Naive thymus-derived CD4-positive, alpha-beta T cell (primary cell): ENCODE measurements at regions not wholly inside any gene's neighbourhood (a gene's known extent, or its start where the extent isn't known, plus 50 kb on each side); places are given as distances from the start of the nearest gene placed in this dataset.
"Not testable (repeated sequence)": the region's sequence is repeated elsewhere in the genome, so short reads cannot be mapped to it uniquely, and the experiment has no call there.

Source experiments
- ATAC-seq: fragments of 150-1000 bp; cut with Tn5 transposase; 2 replicates; pipeline ENCODE4 v1.10.0; 2021; ENCODE audit warnings: mild to moderate bottlenecking, moderate library complexity
- CTCF ChIA-PET: fragments of 350-600 bp; sonication (Branson Sonifier 250); formaldehyde crosslinking; loops from one replicate; lab custom pipeline; 2021; ENCODE audit warnings: antibody characterized with exemption; lab: Charles Lee
- POLR2A ChIA-PET: fragments of 350-600 bp; sonication (Branson Sonifier 250); formaldehyde crosslinking; loops from one replicate; lab custom pipeline; 2021; ENCODE audit warnings: antibody characterized with exemption, inconsistent platforms; lab: Charles Lee
- DNase-seq, 9 donors: peaks; one replicate each; pipeline versions ENCODE4 v3.0.0 to v3.0.0-alpha.2; 2020 to 2022; ENCODE audit warnings: mixed read lengths in 1 of 9
- H3K27ac ChIP-seq: one replicate; pipeline ENCODE4 v1.7.0; 2013; ENCODE audit warnings: mild to moderate bottlenecking, low read depth, low read length, moderate library complexity
- H3K27me3 ChIP-seq, 2 donors: one replicate each; pipeline ENCODE4 v1.7.0; 2013; ENCODE audit warnings: low read length in 2 of 2, mild to moderate bottlenecking in 2 of 2, moderate library complexity in 2 of 2; ENCODE audit not compliant: control insufficient read depth in 2 of 2, insufficient read depth in 2 of 2
- H3K36me3 ChIP-seq, 3 experiments: 1 replicate in 2 of 3; 2 replicates in 1 of 3; pipeline ENCODE4 v1.7.0; 2013; ENCODE audit warnings: low read length in 3 of 3, mild to moderate bottlenecking in 3 of 3, moderate library complexity in 1 of 3; ENCODE audit not compliant: insufficient read depth in 3 of 3, control insufficient read depth in 2 of 3
- H3K4me1 ChIP-seq, 2 donors: one replicate each; pipeline ENCODE4 v1.7.0; 2013; ENCODE audit warnings: low read length in 2 of 2, mild to moderate bottlenecking in 2 of 2, moderate library complexity in 1 of 2; ENCODE audit not compliant: control insufficient read depth in 2 of 2, insufficient read depth in 2 of 2
- H3K4me3 ChIP-seq: 2 replicates; pipeline ENCODE4 v1.7.0; 2013; ENCODE audit warnings: mild to moderate bottlenecking, low read length
- H3K9me3 ChIP-seq, 3 experiments: 1 replicate in 2 of 3; 2 replicates in 1 of 3; pipeline ENCODE4 v1.7.0; 2013; ENCODE audit warnings: low read length in 3 of 3; ENCODE audit not compliant: control insufficient read depth in 2 of 3
- H3K27ac Mint-ChIP-seq, 9 donors: one replicate each; pipeline ENCODE4 v1.8.0; 2020 to 2022; ENCODE audit warnings: mixed read lengths in 9 of 9, mild to moderate bottlenecking in 8 of 9, moderate library complexity in 5 of 9, inconsistent platforms in 2 of 9
- H3K27me3 Mint-ChIP-seq, 5 donors: one replicate each; pipeline ENCODE4 v1.8.0; 2021 to 2022; ENCODE audit warnings: mixed read lengths in 5 of 5, mild to moderate bottlenecking in 1 of 5
- H3K36me3 Mint-ChIP-seq, 5 donors: one replicate each; pipeline ENCODE4 v1.8.0; 2020 to 2022; ENCODE audit warnings: mixed read lengths in 5 of 5, mild to moderate bottlenecking in 3 of 5, inconsistent platforms in 1 of 5
- H3K4me1 Mint-ChIP-seq, 7 donors: one replicate each; pipeline ENCODE4 v1.8.0; 2020 to 2022; ENCODE audit warnings: mixed read lengths in 7 of 7, mild to moderate bottlenecking in 3 of 7, inconsistent platforms in 1 of 7
- H3K4me3 Mint-ChIP-seq, 10 donors: one replicate each; pipeline ENCODE4 v1.8.0; 2020 to 2022; ENCODE audit warnings: mild to moderate bottlenecking in 10 of 10, mixed read lengths in 10 of 10, moderate library complexity in 6 of 10, inconsistent platforms in 2 of 10
- H3K9me3 Mint-ChIP-seq, 11 donors: one replicate each; pipeline ENCODE4 v1.8.0; 2020 to 2022; ENCODE audit warnings: mixed read lengths in 11 of 11, mild to moderate bottlenecking in 4 of 11, inconsistent platforms in 1 of 11, moderate library complexity in 1 of 11
- intact Hi-C, 2 donors: fragments of 100-400 bp; cut with micrococcal nuclease; formaldehyde crosslinking; loops; one replicate each; pipeline ENCODE4 v1.15.1; 2023

GRCh38 chr5:56755036-56755555 lies 60.3 kb upstream of the MAP3K1 start:
- Histone ChIP-seq H3K27ac (no peak overlapping the region), H3K9me3 (no peaks in the 10 kb centered on the region), H3K36me3 (no peaks in the 10 kb centered on the region), H3K27me3 (no peaks in the 10 kb centered on the region), H3K4me3 (no peak overlapping the region), H3K4me1 (no peaks in the 10 kb centered on the region)
- no peak overlapping the region for H3K27ac Mint-ChIP-seq
- ATAC-seq: no peak
- CTCF ChIA-PET: no interaction called here
- H3K36me3 Mint-ChIP-seq: peaks cover 0 to 7% (median 0%) of the 10 kb centered on the region in 5 donors
- intact Hi-C loops: no loop called here
- DNase-seq: no peak
- H3K4me1 Mint-ChIP-seq: peaks cover 0 to 7% (median 0%) of the 10 kb centered on the region in 7 donors
- peaks cover 0 to 16% (median 3%) of the 10 kb centered on the region in 11 donors for H3K9me3 Mint-ChIP-seq
- H3K27me3 Mint-ChIP-seq: peaks cover 0 to 6% (median 0%) of the 10 kb centered on the region in 5 donors
- POLR2A ChIA-PET: no interaction called here
- no peak overlapping the region for H3K4me3 Mint-ChIP-seq

DNA sequence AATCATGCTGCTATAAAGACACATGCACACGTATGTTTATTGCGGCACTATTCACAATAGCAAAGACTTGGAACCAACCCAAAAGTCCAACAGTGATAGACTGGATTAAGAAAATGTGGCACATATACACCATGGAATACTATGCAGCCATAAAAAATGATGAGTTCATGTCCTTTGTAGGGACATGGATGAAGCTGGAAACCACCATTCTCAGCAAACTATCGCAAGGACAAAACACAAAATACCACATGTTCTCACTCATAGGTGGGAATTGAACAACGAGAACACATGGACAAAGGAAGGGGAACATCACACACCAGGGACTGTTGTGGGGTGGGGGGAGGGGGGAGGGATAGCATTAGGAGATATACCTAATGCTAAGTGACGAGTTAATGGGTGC lies 61.8 kb upstream of the MAP3K1 start:
- DNase-seq, H3K27me3 ChIP-seq, CTCF ChIA-PET, H3K4me3 ChIP-seq, H3K27me3 Mint-ChIP-seq, H3K4me1 ChIP-seq, H3K36me3 ChIP-seq, H3K36me3 Mint-ChIP-seq, H3K9me3 ChIP-seq, intact Hi-C loops, H3K27ac ChIP-seq, H3K4me1 Mint-ChIP-seq, H3K4me3 Mint-ChIP-seq, H3K27ac Mint-ChIP-seq, ATAC-seq, POLR2A ChIA-PET: not testable (repeated sequence)
- peaks cover 0 to 19% (median 3%) of the 10 kb centered on the region in 11 donors for H3K9me3 Mint-ChIP-seq

GRCh38 chr5:56751572-56752313 lies 63.6 kb upstream of the MAP3K1 start:
- H3K9me3 ChIP-seq: no peaks in the 10 kb centered on the region
- H3K36me3 ChIP-seq: no peaks in the 10 kb centered on the region
- Mint-ChIP-seq H3K27ac (peak overlapping the region in 1 of 9 donors; percentile 62), H3K36me3 (peaks cover 0 to 7% (median 0%) of the 10 kb centered on the region in 5 donors), H3K9me3 (peaks cover 0 to 22% (median 3%) of the 10 kb centered on the region in 11 donors), H3K27me3 (no peaks in the 10 kb centered on the region), H3K4me3 (no peak overlapping the region), H3K4me1 (peaks cover 0 to 4% (median 0%) of the 10 kb centered on the region in 7 donors)
- no peak overlapping the region for H3K27ac ChIP-seq
- DNase-seq: no peak
- POLR2A ChIA-PET: no interaction called here
- no peaks in the 10 kb centered on the region for H3K27me3 ChIP-seq
- intact Hi-C loops: no loop called here
- H3K4me3 ChIP-seq: no peak overlapping the region
- no peak for ATAC-seq
- CTCF ChIA-PET: no interaction called here
- H3K4me1 ChIP-seq: no peaks in the 10 kb centered on the region

- Mint-ChIP-seq H3K9me3 (peaks cover 0 to 22% (median 3%) of the 10 kb centered on the region in 11 donors), H3K27me3 (peaks cover 0 to under 1% (median 0%) of the 10 kb centered on the region in 5 donors), H3K36me3 (peaks cover 0 to 7% (median 0%) of the 10 kb centered on the region in 5 donors), H3K4me1 (peaks cover 0 to 4% (median 1%) of the 10 kb centered on the region in 7 donors), H3K27ac (no peak overlapping the region), H3K4me3 (no peak overlapping the region)
- Histone ChIP-seq H3K4me1 (no peaks in the 10 kb centered on the region), H3K27ac (no peak overlapping the region), H3K27me3 (no peaks in the 10 kb centered on the region), H3K9me3 (no peaks in the 10 kb centered on the region), H3K4me3 (no peak overlapping the region), H3K36me3 (no peaks in the 10 kb centered on the region)
- CTCF ChIA-PET: no interaction called here
- intact Hi-C loops: no loop called here
- POLR2A ChIA-PET: no interaction called here
- ATAC-seq (no peak), DNase-seq (no peak)
Observed at GRCh38 chr5:56749842-56750241, 65.5 kb upstream of the MAP3K1 start.

DNA sequence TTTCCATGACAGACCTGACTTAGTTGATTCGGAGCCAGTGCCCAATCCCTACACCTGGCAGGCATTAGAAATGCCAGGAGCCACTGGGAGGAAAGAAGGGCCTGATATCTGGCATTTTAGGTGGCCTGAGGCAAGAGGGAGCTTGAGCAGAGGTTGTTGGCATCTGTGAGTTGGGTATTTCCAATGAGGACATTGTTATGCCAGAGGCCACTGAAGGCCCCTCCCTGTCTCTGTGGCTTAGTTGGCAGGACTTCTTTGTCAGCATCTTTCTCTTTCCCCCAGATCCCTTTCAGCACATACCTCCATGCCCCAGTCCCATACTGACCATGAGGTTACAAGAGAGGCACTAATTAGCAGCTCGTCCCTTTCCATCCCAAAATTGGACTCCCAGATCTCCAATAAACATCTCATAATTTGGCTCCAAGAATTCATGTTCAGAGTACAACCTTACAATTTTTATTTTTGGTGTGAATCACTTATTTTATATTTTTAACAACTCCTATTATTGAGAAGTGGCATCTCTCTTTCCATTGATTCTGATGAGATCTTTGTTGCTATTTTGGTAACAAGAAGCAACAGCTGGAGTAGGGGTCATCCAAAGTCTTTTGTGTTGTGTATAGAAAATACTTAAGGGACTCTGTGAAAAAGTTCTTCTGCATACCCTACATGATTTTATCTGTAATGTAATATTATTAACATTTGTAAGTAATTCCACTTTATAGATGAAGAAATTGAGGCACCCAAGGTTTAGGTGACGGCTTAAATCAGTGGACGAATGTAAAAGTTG lies 68.6 kb upstream of the MAP3K1 start:
- H3K36me3 Mint-ChIP-seq: peaks cover 0 to 4% (median 0%) of the 10 kb centered on the region in 5 donors
- H3K4me1 ChIP-seq: no peaks in the 10 kb centered on the region
- no peaks in the 10 kb centered on the region for H3K9me3 ChIP-seq
- peaks cover 0 to 17% (median 0%) of the 10 kb centered on the region in 11 donors for H3K9me3 Mint-ChIP-seq
- POLR2A ChIA-PET: no interaction called here
- H3K27ac Mint-ChIP-seq: no peak overlapping the region
- no peak overlapping the region for H3K4me3 Mint-ChIP-seq
- H3K27me3 ChIP-seq: no peaks in the 10 kb centered on the region
- H3K4me3 ChIP-seq: no peak overlapping the region
- CTCF ChIA-PET: no interaction called here
- ATAC-seq: no peak
- no peak for DNase-seq
- peaks cover 0 to 7% (median 0%) of the 10 kb centered on the region in 5 donors for H3K27me3 Mint-ChIP-seq
- peaks cover 0 to 5% (median 4%) of the 10 kb centered on the region in 7 donors for H3K4me1 Mint-ChIP-seq
- H3K36me3 ChIP-seq: no peaks in the 10 kb centered on the region
- no peak overlapping the region for H3K27ac ChIP-seq
- intact Hi-C loops: no loop called here

DNA sequence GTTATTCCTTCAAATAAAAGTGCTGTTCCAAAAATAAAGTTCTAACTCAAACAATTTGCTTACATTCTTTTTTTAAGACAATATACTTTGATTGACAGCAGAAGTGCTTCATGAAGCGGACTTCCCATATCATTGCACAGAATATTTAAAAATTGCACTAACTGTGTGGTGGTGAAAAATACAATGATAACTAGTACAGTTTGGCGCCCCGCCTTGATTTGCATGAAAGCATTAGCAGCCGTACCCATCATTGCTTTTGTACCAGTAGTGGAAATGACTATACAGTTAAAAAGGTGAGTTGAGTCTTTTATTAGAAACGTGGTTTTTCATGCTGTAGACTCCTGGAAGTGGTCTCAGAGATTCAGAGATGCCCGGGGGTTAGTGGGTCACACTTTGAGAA lies 69.5 kb upstream of the MAP3K1 start:
- POLR2A ChIA-PET: no interaction called here
- Mint-ChIP-seq H3K36me3 (peaks cover 0 to 2% (median 0%) of the 10 kb centered on the region in 5 donors), H3K27me3 (peaks cover 0 to 7% (median 0%) of the 10 kb centered on the region in 5 donors), H3K4me1 (peaks cover 0 to 5% (median 4%) of the 10 kb centered on the region in 7 donors), H3K4me3 (no peak overlapping the region), H3K27ac (no peak overlapping the region), H3K9me3 (peaks cover 0 to 15% (median 0%) of the 10 kb centered on the region in 11 donors)
- Histone ChIP-seq H3K4me3 (no peak overlapping the region), H3K4me1 (no peaks in the 10 kb centered on the region), H3K27ac (no peak overlapping the region), H3K9me3 (no peaks in the 10 kb centered on the region), H3K36me3 (no peaks in the 10 kb centered on the region), H3K27me3 (no peaks in the 10 kb centered on the region)
- no peak for DNase-seq
- intact Hi-C loops: no loop called here
- no peak for ATAC-seq
- CTCF ChIA-PET: no interaction called here
